HepG2 (cell line): ENCODE measurements at regions not wholly inside any gene's neighbourhood (a gene's known extent, or its start where the extent isn't known, plus 50 kb on each side); places are given as distances from the start of the nearest gene placed in this dataset.

ENCODE experiments used
- ATAC-seq: fragments of 200-7000 bp; cut with Tn5 transposase; 3 replicates; pipeline ENCODE4 v1.9.1; 2020; ENCODE audit warnings: mild to moderate bottlenecking, moderate library complexity
- BruUV-seq: library from RNA; stranded (reverse); fragments of 400-500 nt; replicated peaks from 2 replicates; lab custom pipeline; 2021; lab: Mats Ljungman, UMichigan
- CTCF ChIA-PET: fragments of 300-600 bp; formaldehyde crosslinking; extraction: SDS; loops from one replicate; lab custom pipeline; 2021; ENCODE audit warnings: low total read pairs, inconsistent platforms, low intra/inter-chr PET ratio; lab: Yijun Ruan, JAX
- POLR2A ChIA-PET: fragments of 350-600 bp; sonication (Branson Sonifier 250); formaldehyde crosslinking; loops from one replicate; lab custom pipeline; 2020; ENCODE audit warnings: antibody characterized with exemption, inconsistent platforms; lab: Yijun Ruan, JAX
- DNase-seq: peaks from one replicate; pipeline ENCODE4 v3.0.0-alpha.2; 2015; ENCODE audit warnings: low spot score
- FAIRE-seq: peaks from 3 replicates; lab custom pipeline; 2011; peaks lifted over from hg19 to GRCh38; lab: Jason Lieb, UNC
- H2AFZ ChIP-seq: one replicate; pipeline ENCODE4 v1.6.1; 2011; ENCODE audit warnings: low read length, inconsistent platforms
- H3K27ac ChIP-seq: fragments of 300-600 bp; 3 replicates; pipeline ENCODE4 v1.8.0; 2011; ENCODE audit warnings: mixed run types, mild to moderate bottlenecking, mixed read lengths, low read length, inconsistent platforms; ENCODE audit not compliant: insufficient read depth; ENCODE audit errors: extremely low read length
- H3K27me3 ChIP-seq, 2 experiments: fragments of 200-600 bp in 1 of 2; 2 replicates in 1 of 2; 3 replicates in 1 of 2; pipeline versions ENCODE4 v1.6.0 to v1.8.0; 2011; ENCODE audit warnings: low read length in 2 of 2, mild to moderate bottlenecking in 2 of 2, moderate library complexity in 2 of 2, inconsistent platforms in 1 of 2; ENCODE audit not compliant: insufficient read depth in 2 of 2, control insufficient read depth in 1 of 2
- H3K36me3 ChIP-seq, 2 experiments: fragments of 200-600 bp in 1 of 2; replicated peaks in 1 of 2; 2 replicates in 1 of 2; 3 replicates in 1 of 2; pipeline versions ENCODE4 v1.5.1 to v1.8.0; 2011; ENCODE audit warnings: low read length in 2 of 2, inconsistent platforms in 1 of 2; ENCODE audit not compliant: insufficient read depth in 2 of 2, control insufficient read depth in 1 of 2
- H3K4me1 ChIP-seq: 2 replicates; pipeline ENCODE4 v1.5.1; 2012; ENCODE audit warnings: low read length, inconsistent platforms; ENCODE audit not compliant: insufficient read depth
- H3K4me2 ChIP-seq: 2 replicates; pipeline ENCODE4 v1.6.0; 2011; ENCODE audit warnings: low read depth, low read length, inconsistent platforms
- H3K4me3 ChIP-seq, 3 experiments: fragments of 200-600 bp in 1 of 3; sonication (generic), shearing (Covaris generic) in 1 of 3; replicated peaks in 1 of 3; 2 replicates each; pipeline ENCODE4 v1.5.1; 2011 to 2016; ENCODE audit warnings: low read length in 3 of 3, inconsistent platforms in 2 of 3, low read depth in 2 of 3, mild to moderate bottlenecking in 2 of 3, control low read depth in 1 of 3, mixed read lengths in 1 of 3; ENCODE audit not compliant: insufficient read depth in 1 of 3
- H3K79me2 ChIP-seq: one replicate; pipeline ENCODE4 v1.6.1; 2011; ENCODE audit warnings: low read length, inconsistent platforms; ENCODE audit not compliant: insufficient read depth
- H3K9ac ChIP-seq: 2 replicates; pipeline ENCODE4 v1.6.0; 2011; ENCODE audit warnings: mild to moderate bottlenecking, low read depth, low read length, inconsistent platforms; ENCODE audit not compliant: insufficient read depth
- H3K9me3 ChIP-seq: 2 replicates; pipeline ENCODE4 v1.5.1; 2012; ENCODE audit warnings: mild to moderate bottlenecking, low read length
- H4K20me1 ChIP-seq: 2 replicates; pipeline ENCODE4 v1.6.0; 2011; ENCODE audit warnings: inconsistent platforms, mild to moderate bottlenecking, low read length, moderate library complexity; ENCODE audit not compliant: insufficient read depth
- CBFB ChIP-seq: sonication (generic); formaldehyde crosslinking; IDR thresholded peaks from 2 replicates; pipeline ENCODE4 v1.4.0; 2020; ENCODE audit warnings: missing genetic modification reagents
- ELF3 ChIP-seq: IDR thresholded peaks from 2 replicates; pipeline ENCODE4 v1.6.1; 2016; ENCODE audit warnings: missing genetic modification reagents, missing compliant biosample characterization
- FOXK1 ChIP-seq: sonication (generic); formaldehyde crosslinking; IDR thresholded peaks from 2 replicates; pipeline ENCODE4 v1.4.0; 2020; ENCODE audit warnings: low read depth, missing genetic modification reagents, borderline replicate concordance
- FOXK2 ChIP-seq: fragments of 450-650 bp; IDR thresholded peaks from 2 replicates; pipeline ENCODE4 v1.6.1; 2016
- GATAD1 ChIP-seq: IDR thresholded peaks from 2 replicates; pipeline ENCODE4 v1.6.1; 2016; ENCODE audit warnings: missing genetic modification reagents, missing compliant biosample characterization
- HDAC1 ChIP-seq: sonication (generic); formaldehyde crosslinking; IDR thresholded peaks from 2 replicates; pipeline ENCODE4 v1.5.1; 2020; ENCODE audit warnings: mild to moderate bottlenecking, missing genetic modification reagents
- KLF11 ChIP-seq: IDR thresholded peaks from 2 replicates; pipeline ENCODE4 v1.6.1; 2016; ENCODE audit warnings: missing compliant biosample characterization
- KLF6 ChIP-seq: IDR thresholded peaks from 2 replicates; pipeline ENCODE4 v1.8.0; 2016; ENCODE audit warnings: missing biosample characterization, missing genetic modification reagents
- MEIS1 ChIP-seq: sonication (generic); formaldehyde crosslinking; IDR thresholded peaks from 2 replicates; pipeline ENCODE4 v1.9.0; 2021; ENCODE audit warnings: mild to moderate bottlenecking, missing genetic modification reagents, moderate library complexity, borderline replicate concordance
- NR2F1 ChIP-seq, 2 experiments: fragments of 450-650 bp in 1 of 2; formaldehyde crosslinking in 1 of 2; IDR thresholded peaks; 2 replicates each; pipeline versions ENCODE4 v1.5.0 to v1.6.1; 2016 to 2020; ENCODE audit warnings: mild to moderate bottlenecking in 1 of 2, missing compliant biosample characterization in 1 of 2, missing genetic modification reagents in 1 of 2, moderate library complexity in 1 of 2
- RBFOX2 ChIP-seq: fragments of 200-400 bp; formaldehyde crosslinking; IDR thresholded peaks from 2 replicates; pipeline ENCODE4 v1.6.1; 2017; ENCODE audit warnings: low read depth, mild to moderate bottlenecking, low read length
- SMAD1 ChIP-seq: sonication (generic); formaldehyde crosslinking; IDR thresholded peaks from 2 replicates; pipeline ENCODE4 v1.4.0; 2020; ENCODE audit warnings: missing genetic modification reagents, low read depth, mild to moderate bottlenecking, borderline replicate concordance
- SMARCE1 ChIP-seq: fragments of 450-650 bp; IDR thresholded peaks from 2 replicates; pipeline ENCODE4 v1.6.1; 2017; ENCODE audit warnings: borderline replicate concordance
- TEF ChIP-seq: sonication (generic); formaldehyde crosslinking; IDR thresholded peaks from 2 replicates; pipeline ENCODE4 v1.5.0; 2020; ENCODE audit warnings: missing genetic modification reagents
- TFE3 ChIP-seq: IDR thresholded peaks from 2 replicates; pipeline ENCODE4 v1.6.1; 2016
- TOPORS ChIP-seq: sonication (generic); formaldehyde crosslinking; IDR thresholded peaks from 2 replicates; pipeline ENCODE4 v1.8.0; 2023; ENCODE audit warnings: mild to moderate bottlenecking, missing genetic modification reagents
- ZNF230 ChIP-seq: sonication (generic); formaldehyde crosslinking; IDR thresholded peaks from 2 replicates; pipeline ENCODE4 v1.4.0; 2020; ENCODE audit warnings: mild to moderate bottlenecking, missing genetic modification reagents
- ZNF460 ChIP-seq: sonication (generic); formaldehyde crosslinking; IDR thresholded peaks from 2 replicates; pipeline ENCODE4 v1.5.1; 2020; ENCODE audit warnings: missing genetic modification reagents, mild to moderate bottlenecking, borderline replicate concordance
- WGBS: methylation state at CpG from one replicate; pipeline ENCODE4 v1.1.6; 2017; ENCODE audit warnings: low lambda C conversion rate; 5-methylcytosine and 5-hydroxymethylcytosine counted together
- in situ Hi-C: cut with HindIII; loops from 2 replicates; pipeline ENCODE4 v1.10.0; 2017; ENCODE audit warnings: low pct_unique_long_range_greater_than_20kb; ENCODE audit not compliant: extremely low pct_ligation_motif_present
- intact Hi-C: fragments of 100-400 bp; cut with micrococcal nuclease; formaldehyde crosslinking; loops from one replicate; pipeline ENCODE4 v1.10.0; 2022; ENCODE audit not compliant: unreplicated experiment

GRCh38 chr14:60363275-60363674, 114.3 kb downstream of the PPM1A start:
- WGBS: 17% methylated on average over 2 of the region's 2 CpGs
- TF ChIP-seq TOPORS (no peak), ELF3 (no peak), FOXK2 (no peak), CBFB (CRISPR knock-in tag) (no peak), RBFOX2 (no peak), KLF6 (no peak), ZNF460 (no peak), ZNF230 (CRISPR knock-in tag) (no peak), FOXK1 (CRISPR knock-in tag) (no peak)
- Histone ChIP-seq H3K4me3 (no peak overlapping the region), H3K4me2 (no peak overlapping the region), H2AFZ (no peak overlapping the region), H3K27me3 (no peaks in the 10 kb centered on the region), H3K4me1 (no peaks in the 10 kb centered on the region), H4K20me1 (no peaks in the 10 kb centered on the region), H3K36me3 (no peaks in the 10 kb centered on the region), H3K27ac (no peak overlapping the region), H3K9ac (no peak overlapping the region), H3K9me3 (no peaks in the 10 kb centered on the region), H3K79me2 (no peaks in the 10 kb centered on the region)
- intact Hi-C loops: no loop called here
- CTCF ChIA-PET: no interaction called here
- in situ Hi-C loops: no loop called here
- no TSS peak for BruUV-seq
- DNase-seq: no peak
- FAIRE-seq: no peak
- no peak for ATAC-seq
- POLR2A ChIA-PET: no interaction called here

GRCh38 chr14:60363687-60364086, 114.7 kb downstream of the PPM1A start:
- H2AFZ ChIP-seq: no peak overlapping the region
- POLR2A ChIA-PET: no interaction called here
- no TSS peak for BruUV-seq
- H3K79me2 ChIP-seq: no peaks in the 10 kb centered on the region
- H3K9ac ChIP-seq: no peak overlapping the region
- CTCF ChIA-PET: no interaction called here
- 4% methylated on average over 3 of the region's 3 CpGs for WGBS
- ATAC-seq (no peak), FAIRE-seq (no peak), DNase-seq (no peak)
- no peaks in the 10 kb centered on the region for H3K36me3 ChIP-seq
- no peak overlapping the region for H3K4me2 ChIP-seq
- H3K27me3 ChIP-seq: no peaks in the 10 kb centered on the region
- no peaks in the 10 kb centered on the region for H4K20me1 ChIP-seq
- no peak overlapping the region for H3K27ac ChIP-seq
- H3K4me1 ChIP-seq: no peaks in the 10 kb centered on the region
- in situ Hi-C loops: no loop called here
- H3K9me3 ChIP-seq: no peaks in the 10 kb centered on the region
- intact Hi-C loops: no loop called here
- H3K4me3 ChIP-seq: no peak overlapping the region
- TF ChIP-seq MEIS1 (CRISPR knock-in tag) (no peak), SMARCE1 (no peak), TEF (CRISPR knock-in tag) (no peak), SMAD1 (CRISPR knock-in tag) (no peak), NR2F1 (CRISPR knock-in tag; IDR thresholded peaks at IDR 0.05) (no peak), TFE3 (CRISPR knock-in tag) (no peak), KLF11 (CRISPR knock-in tag) (no peak), HDAC1 (CRISPR knock-in tag) (no peak), GATAD1 (CRISPR knock-in tag) (no peak)
